ENCODE measurements at regions not wholly inside any gene's neighbourhood (a gene's known extent, or its start where the extent isn't known, plus 50 kb on each side); places are given as distances from the start of the nearest gene placed in this dataset.
"Not testable (repeated sequence)": the region's sequence is repeated elsewhere in the genome, so short reads cannot be mapped to it uniquely, and the experiment has no call there.

GRCh38 chr18:22739061-22739642 lies 194.0 kb upstream of the RBBP8 start:
- in situ Hi-C loops (cut with MboI; ENCODE audit: low pct_unique_long_range_greater_than_20kb in 2 of 9, low sequenced_read_pairs in 9 of 9, unreplicated experiment in 9 of 9) = loop anchor here in 1 of 9 experiments (25.0 kb wide), 1 partner anchor 98 kb away; no protein-coding TSS in a partner anchor
- no peak for ATAC-seq (replicated peaks in 6 of 8)
- 13 to 100% (median 67%) methylated on average over 1 to 2 of the region's 2 CpGs; no CpG with 5 or more reads in 3 of the 10 experiments for WGBS, 10 experiments
- H3K4me3 ChIP-seq = no peak overlapping the region
- no peak overlapping the region for H3K27ac ChIP-seq
- H3K4me1 ChIP-seq (replicated peaks in 1 of 2) = no peaks in the 10 kb centered on the region

- in situ Hi-C loops (cut with MboI; ENCODE audit: low pct_unique_long_range_greater_than_20kb in 2 of 9, low sequenced_read_pairs in 9 of 9, unreplicated experiment in 9 of 9) = loop anchor here in 1 of 9 experiments (25.0 kb wide), 1 partner anchor 98 kb away; no protein-coding TSS in a partner anchor
- 44 to 100% (median 80%) methylated on average over 1 to 3 of the region's 4 CpGs; no CpG with 5 or more reads in 1 of the 10 experiments for WGBS, 10 experiments
- H3K4me3 ChIP-seq = no peak overlapping the region
- no peak overlapping the region for H3K27ac ChIP-seq
- no peaks in the 10 kb centered on the region for H3K4me1 ChIP-seq (replicated peaks in 1 of 2)
- no peak for ATAC-seq (replicated peaks in 6 of 8)
Observed at GRCh38 chr18:22739789-22740188, 193.3 kb upstream of the RBBP8 start.

- ATAC-seq (replicated peaks in 6 of 8) = peak in 1 of 8 experiments; percentile 53
- WGBS, 10 experiments = 0 to 96% (median 83%) methylated on average over 2 to 3 of the region's 3 CpGs; no CpG with 5 or more reads in 1 of the 10 experiments
- H3K4me3 ChIP-seq = no peak overlapping the region
- no peak overlapping the region for H3K27ac ChIP-seq
- H3K4me1 ChIP-seq (replicated peaks in 1 of 2) = no peaks in the 10 kb centered on the region
- in situ Hi-C loops (cut with MboI; ENCODE audit: low pct_unique_long_range_greater_than_20kb in 2 of 9, low sequenced_read_pairs in 9 of 9, unreplicated experiment in 9 of 9) = loop anchor here in 1 of 9 experiments (25.0 kb wide), 1 partner anchor 96 kb away; no protein-coding TSS in a partner anchor
Observed at GRCh38 chr18:22741318-22741717, 191.8 kb upstream of the RBBP8 start.

- WGBS, 10 experiments = 0 to 78% (median 45%) methylated on average over 1 to 3 of the region's 3 CpGs; no CpG with 5 or more reads in 3 of the 10 experiments
- Histone ChIP-seq H3K27ac (no peak overlapping the region), H3K4me3 (no peak overlapping the region), H3K4me1 (replicated peaks in 1 of 2) (no peaks in the 10 kb centered on the region)
- peak in 2 of 8 experiments; percentile 46 to 76 for ATAC-seq (replicated peaks in 6 of 8)
- in situ Hi-C loops (cut with MboI; ENCODE audit: low pct_unique_long_range_greater_than_20kb in 2 of 9, low sequenced_read_pairs in 9 of 9, unreplicated experiment in 9 of 9) = loop anchor here in 1 of 9 experiments (25.0 kb wide), 1 partner anchor 95 kb away; no protein-coding TSS in a partner anchor
Observed at GRCh38 chr18:22742409-22742808, 190.7 kb upstream of the RBBP8 start.

GRCh38 chr18:22745966-22746365 lies 187.2 kb upstream of the RBBP8 start:
- H3K4me3 ChIP-seq = no peak overlapping the region
- H3K27ac ChIP-seq = no peak overlapping the region
- whole genome bisulfite sequencing, 10 experiments = 0 to 83% (median 54%) methylated on average over 1 of the region's 1 CpG; no CpG with 5 or more reads in 1 of the 10 experiments
- H3K4me1 ChIP-seq (replicated peaks in 1 of 2) = no peaks in the 10 kb centered on the region
- ATAC-seq (replicated peaks in 6 of 8) = no peak
- in situ Hi-C loops (cut with MboI; ENCODE audit: low pct_unique_long_range_greater_than_20kb in 2 of 9, low sequenced_read_pairs in 9 of 9, unreplicated experiment in 9 of 9) = loop anchor here in 1 of 9 experiments (25.0 kb wide), 1 partner anchor 91 kb away; no protein-coding TSS in a partner anchor

GRCh38 chr18:22752014-22752413 lies 181.1 kb upstream of the RBBP8 start:
- Histone ChIP-seq H3K27ac (no peak overlapping the region), H3K4me3 (no peak overlapping the region), H3K4me1 (replicated peaks in 1 of 2) (no peaks in the 10 kb centered on the region)
- in situ Hi-C loops (cut with MboI; ENCODE audit: low pct_unique_long_range_greater_than_20kb in 2 of 9, low sequenced_read_pairs in 9 of 9, unreplicated experiment in 9 of 9) = no loop called here
- WGBS, 10 experiments = 0 to 100% (median 73%) methylated on average over 1 to 2 of the region's 2 CpGs; no CpG with 5 or more reads in 7 of the 10 experiments
- ATAC-seq (replicated peaks in 6 of 8) = no peak

GRCh38 chr18:22753130-22753831 lies 179.8 kb upstream of the RBBP8 start:
- in situ Hi-C loops (cut with MboI; ENCODE audit: low pct_unique_long_range_greater_than_20kb in 2 of 9, low sequenced_read_pairs in 9 of 9, unreplicated experiment in 9 of 9) = no loop called here
- H3K4me3 ChIP-seq = no peak overlapping the region
- no peak for ATAC-seq (replicated peaks in 6 of 8)
- no peaks in the 10 kb centered on the region for H3K4me1 ChIP-seq (replicated peaks in 1 of 2)
- H3K27ac ChIP-seq = no peak overlapping the region
- WGBS, 10 experiments = 48 to 94% (median 72%) methylated on average over 3 to 8 of the region's 8 CpGs; no CpG with 5 or more reads in 1 of the 10 experiments

- H3K27ac ChIP-seq; H3K4me3 ChIP-seq; H3K4me1 ChIP-seq (replicated peaks in 1 of 2); ATAC-seq (replicated peaks in 6 of 8); in situ Hi-C loops (cut with MboI; ENCODE audit: low pct_unique_long_range_greater_than_20kb in 2 of 9, low sequenced_read_pairs in 9 of 9, unreplicated experiment in 9 of 9): not testable (repeated sequence)
- WGBS, 10 experiments = 100% methylated on average over 1 of the region's 2 CpGs; no CpG with 5 or more reads in 7 of the 10 experiments
Observed at GRCh38 chr18:22764005-22764404, 169.1 kb upstream of the RBBP8 start.

- Histone ChIP-seq H3K4me3 (no peak overlapping the region), H3K27ac (no peak overlapping the region), H3K4me1 (replicated peaks in 1 of 2) (no peaks in the 10 kb centered on the region)
- WGBS, 10 experiments = 0 to 60% (median 10%) methylated on average over 1 of the region's 1 CpG; no CpG with 5 or more reads in 2 of the 10 experiments
- ATAC-seq (replicated peaks in 6 of 8) = peak in 2 of 8 experiments; percentile 90 to 93
- in situ Hi-C loops (cut with MboI; ENCODE audit: low pct_unique_long_range_greater_than_20kb in 2 of 9, low sequenced_read_pairs in 9 of 9, unreplicated experiment in 9 of 9) = no loop called here
Observed at GRCh38 chr18:22765896-22766295, 167.2 kb upstream of the RBBP8 start.

GRCh38 chr18:22767653-22768052 lies 165.5 kb upstream of the RBBP8 start:
- in situ Hi-C loops (cut with MboI; ENCODE audit: low pct_unique_long_range_greater_than_20kb in 2 of 9, low sequenced_read_pairs in 9 of 9, unreplicated experiment in 9 of 9) = no loop called here
- no peaks in the 10 kb centered on the region for H3K4me1 ChIP-seq (replicated peaks in 1 of 2)
- no peak for ATAC-seq (replicated peaks in 6 of 8)
- H3K27ac ChIP-seq = no peak overlapping the region
- H3K4me3 ChIP-seq = no peak overlapping the region

- Histone ChIP-seq H3K4me3 (no peak overlapping the region), H3K27ac (no peak overlapping the region), H3K4me1 (replicated peaks in 1 of 2) (no peaks in the 10 kb centered on the region)
- ATAC-seq (replicated peaks in 6 of 8) = no peak
- 0 to 100% (median 86%) methylated on average over 1 to 3 of the region's 3 CpGs; no CpG with 5 or more reads in 1 of the 10 experiments for WGBS, 10 experiments
- in situ Hi-C loops (cut with MboI; ENCODE audit: low pct_unique_long_range_greater_than_20kb in 2 of 9, low sequenced_read_pairs in 9 of 9, unreplicated experiment in 9 of 9) = no loop called here
Observed at GRCh38 chr18:22773944-22774343, 159.2 kb upstream of the RBBP8 start.

GRCh38 chr18:22778996-22779395 lies 154.1 kb upstream of the RBBP8 start:
- in situ Hi-C loops (cut with MboI; ENCODE audit: low pct_unique_long_range_greater_than_20kb in 2 of 9, low sequenced_read_pairs in 9 of 9, unreplicated experiment in 9 of 9) = no loop called here
- ATAC-seq (replicated peaks in 6 of 8) = no peak
- H3K4me1 ChIP-seq (replicated peaks in 1 of 2) = no peaks in the 10 kb centered on the region
- H3K27ac ChIP-seq = no peak overlapping the region
- no peak overlapping the region for H3K4me3 ChIP-seq
- 0 to 67% (median 40%) methylated on average over 1 of the region's 1 CpG; no CpG with 5 or more reads in 5 of the 10 experiments for WGBS, 10 experiments

GRCh38 chr18:22783245-22783644 lies 149.9 kb upstream of the RBBP8 start:
- H3K4me3 ChIP-seq = no peak overlapping the region
- in situ Hi-C loops (cut with MboI; ENCODE audit: low pct_unique_long_range_greater_than_20kb in 2 of 9, low sequenced_read_pairs in 9 of 9, unreplicated experiment in 9 of 9) = no loop called here
- no peak overlapping the region for H3K27ac ChIP-seq
- no peaks in the 10 kb centered on the region for H3K4me1 ChIP-seq (replicated peaks in 1 of 2)
- ATAC-seq (replicated peaks in 6 of 8) = no peak
- WGBS, 10 experiments = 61 to 100% (median 85%) methylated on average over 1 to 3 of the region's 3 CpGs; no CpG with 5 or more reads in 2 of the 10 experiments
